ENCODE measurements at regions not wholly inside any gene's neighbourhood (a gene's known extent, or its start where the extent isn't known, plus 50 kb on each side); places are given as distances from the start of the nearest gene placed in this dataset.

DNA sequence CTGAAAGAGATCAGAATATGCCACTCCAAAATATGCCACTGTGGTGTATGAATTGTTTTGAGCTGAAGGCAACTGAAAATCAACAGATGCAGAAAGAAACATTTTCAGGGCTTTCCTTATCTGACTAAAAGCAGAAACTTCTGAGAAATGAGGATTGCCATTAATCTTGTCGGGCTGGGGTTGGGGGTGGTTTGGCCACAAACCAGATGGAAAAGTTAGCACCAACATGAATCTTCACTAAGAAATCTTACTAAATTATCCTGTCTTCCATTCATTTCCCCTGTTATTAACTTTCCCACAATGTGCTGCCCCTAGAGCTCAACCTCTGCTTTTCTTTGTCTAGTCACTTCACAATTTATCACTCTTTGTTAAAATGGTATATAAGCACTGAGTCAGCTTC is 229.9 kb upstream of the GADL1 start:
- no peak for DNase-seq (ENCODE audit: low read depth)
- TF ChIP-seq, protein P1, sequence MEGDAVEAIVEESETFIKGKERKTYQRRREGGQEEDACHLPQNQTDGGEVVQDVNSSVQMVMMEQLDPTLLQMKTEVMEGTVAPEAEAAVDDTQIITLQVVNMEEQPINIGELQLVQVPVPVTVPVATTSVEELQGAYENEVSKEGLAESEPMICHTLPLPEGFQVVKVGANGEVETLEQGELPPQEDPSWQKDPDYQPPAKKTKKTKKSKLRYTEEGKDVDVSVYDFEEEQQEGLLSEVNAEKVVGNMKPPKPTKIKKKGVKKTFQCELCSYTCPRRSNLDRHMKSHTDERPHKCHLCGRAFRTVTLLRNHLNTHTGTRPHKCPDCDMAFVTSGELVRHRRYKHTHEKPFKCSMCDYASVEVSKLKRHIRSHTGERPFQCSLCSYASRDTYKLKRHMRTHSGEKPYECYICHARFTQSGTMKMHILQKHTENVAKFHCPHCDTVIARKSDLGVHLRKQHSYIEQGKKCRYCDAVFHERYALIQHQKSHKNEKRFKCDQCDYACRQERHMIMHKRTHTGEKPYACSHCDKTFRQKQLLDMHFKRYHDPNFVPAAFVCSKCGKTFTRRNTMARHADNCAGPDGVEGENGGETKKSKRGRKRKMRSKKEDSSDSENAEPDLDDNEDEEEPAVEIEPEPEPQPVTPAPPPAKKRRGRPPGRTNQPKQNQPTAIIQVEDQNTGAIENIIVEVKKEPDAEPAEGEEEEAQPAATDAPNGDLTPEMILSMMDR (IDR thresholded peaks at IDR 0.05; ENCODE audit: low read depth, low read length, missing control alignments): no peak
- H3K4me3 ChIP-seq (ENCODE audit: low read depth, low read length): no peak overlapping the region

DNA sequence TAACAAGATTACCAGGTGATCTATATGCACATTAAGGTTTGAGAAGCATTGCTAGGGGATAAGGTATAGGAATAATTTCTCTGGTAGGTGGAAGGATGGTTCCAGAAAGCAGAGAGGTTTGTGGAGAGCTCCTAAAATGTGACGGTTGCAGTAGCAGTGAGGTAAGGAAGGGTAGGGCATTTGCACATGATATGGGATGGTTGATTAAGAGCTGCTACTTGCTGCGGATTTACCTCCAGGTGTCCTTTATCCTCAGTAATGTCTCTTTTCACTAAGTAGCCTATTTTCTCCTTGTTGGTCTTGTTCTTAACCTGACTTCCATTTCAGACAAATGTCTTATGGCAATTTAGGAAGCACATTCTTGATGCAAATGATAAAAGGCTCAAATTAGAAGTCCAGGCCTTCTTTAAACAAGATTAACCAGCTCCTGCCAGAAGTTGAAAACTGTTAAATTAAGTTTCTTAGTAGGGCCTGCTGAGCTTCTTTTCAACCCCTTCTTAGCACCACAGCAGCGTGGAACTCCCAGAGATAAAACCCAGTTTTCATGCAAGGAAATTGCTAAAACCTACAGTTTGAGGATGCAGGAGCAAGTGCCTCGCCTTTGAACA is 231.1 kb upstream of the GADL1 start:
- H3K4me3 ChIP-seq (ENCODE audit: low read depth, low read length): no peak overlapping the region
- DNase-seq (ENCODE audit: low read depth): no peak
- TF ChIP-seq, protein P1 (IDR thresholded peaks at IDR 0.05; ENCODE audit: low read depth, low read length, missing control alignments): no peak

DNA sequence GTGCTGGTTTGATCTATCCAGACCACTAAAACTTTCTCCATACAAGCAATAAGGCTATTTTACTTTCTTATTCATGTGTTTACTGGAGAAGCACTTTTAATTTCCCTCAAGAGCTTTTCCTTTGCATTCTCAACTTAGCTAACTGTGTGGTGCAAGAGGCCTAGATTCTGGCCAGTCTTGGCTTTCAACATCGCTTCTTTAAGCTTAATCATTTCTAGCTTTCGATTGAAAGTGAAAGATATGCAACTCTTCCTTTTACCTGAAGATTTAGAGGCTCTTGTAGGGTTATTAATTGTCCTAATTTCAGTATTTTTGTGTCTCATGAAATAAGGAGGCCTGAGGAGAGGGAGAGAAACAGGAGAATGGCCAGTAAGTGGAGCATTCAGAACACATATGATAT is 234.8 kb upstream of the GADL1 start:
- H3K4me3 ChIP-seq (ENCODE audit: low read depth, low read length): no peak overlapping the region
- no peak for DNase-seq (ENCODE audit: low read depth)
- TF ChIP-seq, protein P1 (IDR thresholded peaks at IDR 0.05; ENCODE audit: low read depth, low read length, missing control alignments): no peak

DNA sequence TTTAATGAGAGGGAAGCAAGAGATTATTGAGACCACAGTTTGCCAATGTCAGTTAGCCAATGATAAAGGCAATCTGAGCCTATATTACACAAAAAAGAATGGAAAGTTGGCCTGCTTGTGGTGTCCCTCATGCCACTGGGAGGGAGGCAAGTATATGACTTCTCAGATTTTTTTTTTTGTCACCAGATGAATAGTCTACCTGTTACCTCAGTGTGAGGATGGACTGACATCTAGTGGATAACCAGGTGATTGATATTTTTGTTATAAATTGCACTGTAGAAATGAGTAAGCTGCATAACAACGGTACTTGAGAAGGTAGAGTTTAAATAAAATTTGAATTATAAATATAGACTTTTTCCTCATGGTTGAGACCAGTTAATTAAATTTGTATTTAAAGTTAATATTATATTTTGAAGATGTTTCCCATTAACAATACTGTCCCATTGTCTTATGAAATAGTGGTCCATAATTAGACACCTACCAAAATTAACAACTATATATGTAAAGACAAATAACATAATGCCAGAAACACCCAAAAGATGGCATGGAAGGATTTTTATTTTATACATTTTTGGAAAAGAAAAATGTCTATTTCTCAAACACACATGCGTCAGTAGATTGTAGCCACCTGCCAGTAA is 237.8 kb upstream of the GADL1 start:
- TF ChIP-seq, protein P1 (IDR thresholded peaks at IDR 0.05; ENCODE audit: low read depth, low read length, missing control alignments): peak; percentile 39
- H3K4me3 ChIP-seq (ENCODE audit: low read depth, low read length): no peak overlapping the region
- DNase-seq (ENCODE audit: low read depth): peak; percentile 29

DNA sequence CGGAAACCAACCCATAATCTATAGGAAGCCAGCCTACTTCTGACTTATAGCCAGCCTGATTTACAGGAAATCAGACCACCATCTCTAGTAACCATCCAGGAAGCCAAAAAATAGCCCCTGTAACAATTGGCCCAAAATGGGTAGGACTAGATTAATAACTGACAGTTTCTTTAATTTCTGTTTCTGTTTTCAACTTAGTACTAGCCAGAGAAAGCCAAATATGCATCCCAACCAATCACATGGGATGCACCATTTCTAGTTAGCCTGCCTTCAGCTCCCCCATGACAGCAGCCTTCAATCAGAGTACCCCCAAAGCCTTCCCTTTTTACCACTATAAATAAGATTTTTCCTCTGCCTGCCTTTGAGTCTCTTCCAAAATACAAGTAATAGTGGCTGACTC is 239.1 kb upstream of the GADL1 start:
- no peak overlapping the region for H3K4me3 ChIP-seq (ENCODE audit: low read depth, low read length)
- TF ChIP-seq, protein P1 (IDR thresholded peaks at IDR 0.05; ENCODE audit: low read depth, low read length, missing control alignments): no peak
- DNase-seq (ENCODE audit: low read depth): no peak

DNA sequence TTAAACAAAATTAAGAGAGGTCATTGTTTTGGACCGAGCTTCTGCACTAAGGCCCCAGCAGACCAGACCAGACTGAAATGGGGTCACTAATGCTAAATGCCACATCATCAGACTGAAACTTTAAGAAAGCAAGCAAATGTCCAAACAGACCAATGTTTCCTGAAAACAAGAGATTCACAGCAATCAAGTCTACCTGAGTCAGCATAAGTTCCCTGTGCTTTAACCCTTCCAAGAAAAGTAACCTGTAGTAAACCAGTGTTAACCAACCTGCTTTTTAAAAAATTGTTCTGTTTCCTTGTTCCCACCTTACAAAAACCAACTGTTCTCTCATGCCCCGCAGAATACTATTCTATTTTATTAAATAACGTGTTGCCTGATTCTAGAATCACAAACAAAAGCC is 241.1 kb upstream of the GADL1 start:
- DNase-seq (ENCODE audit: low read depth): no peak
- TF ChIP-seq, protein P1 (IDR thresholded peaks at IDR 0.05; ENCODE audit: low read depth, low read length, missing control alignments): no peak
- H3K4me3 ChIP-seq (ENCODE audit: low read depth, low read length): no peak overlapping the region

All from GM12864 (cell line).